HCT116 (cell line): ENCODE measurements at regions not wholly inside any gene's neighbourhood (a gene's known extent, or its start where the extent isn't known, plus 50 kb on each side); places are given as distances from the start of the nearest gene placed in this dataset.

ENCODE experiments used
- ATAC-seq: fragments of 200-7000 bp; cut with Tn5 transposase; 2 replicates; pipeline ENCODE4 v1.9.1; 2020; ENCODE audit warnings: mild to moderate bottlenecking, moderate library complexity
- BruUV-seq: library from RNA; stranded (reverse); fragments of 400-500 nt; replicated peaks from 2 replicates; lab custom pipeline; 2021; lab: Mats Ljungman, UMichigan
- CTCF ChIA-PET: fragments of 300-600 bp; sonication (Branson Sonifier 250); formaldehyde crosslinking; loops from one replicate; lab custom pipeline; 2021; ENCODE audit warnings: antibody characterized with exemption; lab: Charles Lee
- POLR2A ChIA-PET: fragments of 300-600, 350-600 bp; sonication (Branson Sonifier 250); formaldehyde crosslinking; loops from one replicate; lab custom pipeline; 2021; ENCODE audit warnings: antibody characterized with exemption; lab: Charles Lee
- RAD21 ChIA-PET, 2 experiments: fragments of 300-600 bp; sonication (Branson Sonifier 250); formaldehyde crosslinking; loops; one replicate each; lab custom pipeline; 2023; ENCODE audit warnings: low total read pairs in 2 of 2; ENCODE audit not compliant: uncharacterized antibody in 2 of 2, unreplicated experiment in 2 of 2, low non-redundant PET in 1 of 2; lab: Charles Lee
- DNase-seq: peaks from one replicate; pipeline ENCODE4 v3.0.0-alpha.2; 2010; ENCODE audit warnings: low read depth, low spot score
- H2AFZ ChIP-seq: fragments of 200-600 bp; shearing (Covaris generic), sonication (generic); 2 replicates; pipeline ENCODE4 v1.6.1; 2017; ENCODE audit warnings: low read depth, mixed run types, mixed read lengths, antibody characterized with exemption, low read length; ENCODE audit not compliant: poor library complexity, severe bottlenecking
- H3K27ac ChIP-seq: 2 replicates; pipeline ENCODE4 v1.5.1; 2012; ENCODE audit warnings: low read depth, low read length
- H3K27me3 ChIP-seq: fragments of 200-600 bp; sonication (generic); 2 replicates; pipeline ENCODE4 v1.6.1; 2016; ENCODE audit warnings: mixed run types, low read length, mixed read lengths; ENCODE audit not compliant: insufficient read depth
- H3K36me3 ChIP-seq, 2 experiments: fragments of 200-500 bp in 1 of 2; fragments of 200-600 bp in 1 of 2; sonication (Bioruptor generic) in 1 of 2; sonication (generic) in 1 of 2; 2 replicates each; pipeline versions ENCODE4 v1.5.1 to v1.6.1; 2014 to 2016; ENCODE audit warnings: low read length in 2 of 2, inconsistent platforms in 1 of 2, mixed read lengths in 1 of 2, mixed run types in 1 of 2; ENCODE audit not compliant: insufficient read depth in 2 of 2, control insufficient read depth in 1 of 2
- H3K4me1 ChIP-seq, 2 experiments: fragments of 200-600 bp in 1 of 2; sonication (generic) in 1 of 2; 2 replicates each; pipeline versions ENCODE4 v1.5.1 to v1.6.1; 2012 to 2017; ENCODE audit warnings: low read length in 2 of 2, inconsistent platforms in 1 of 2, mild to moderate bottlenecking in 1 of 2, mixed read lengths in 1 of 2, mixed run types in 1 of 2, moderate library complexity in 1 of 2; ENCODE audit not compliant: insufficient read depth in 2 of 2, control insufficient read depth in 1 of 2
- H3K4me2 ChIP-seq: fragments of 200-600 bp; sonication (generic); 2 replicates; pipeline ENCODE4 v1.6.1; 2017; ENCODE audit warnings: mixed run types, low read length, mixed read lengths
- H3K4me3 ChIP-seq, 2 experiments: fragments of 200-600 bp in 1 of 2; sonication (generic) in 1 of 2; replicated peaks in 1 of 2; 2 replicates each; pipeline ENCODE4 v1.5.1; 2011 to 2016; ENCODE audit warnings: low read length in 2 of 2, control low read depth in 1 of 2, low read depth in 1 of 2, mild to moderate bottlenecking in 1 of 2, mixed read lengths in 1 of 2, mixed run types in 1 of 2
- H3K79me2 ChIP-seq: fragments of 200-600 bp; sonication (generic); 2 replicates; pipeline ENCODE4 v1.6.1; 2017; ENCODE audit warnings: mild to moderate bottlenecking, mixed run types, low read length, moderate library complexity, mixed read lengths; ENCODE audit not compliant: insufficient read depth
- H3K9ac ChIP-seq: fragments of 200-600 bp; sonication (generic); 2 replicates; pipeline ENCODE4 v1.6.1; 2016; ENCODE audit warnings: low read length, mixed read lengths
- H3K9me2 ChIP-seq: fragments of 200-600 bp; sonication (generic), shearing (Covaris generic); 2 replicates; pipeline ENCODE4 v1.6.1; 2017; ENCODE audit warnings: mixed run types, mild to moderate bottlenecking, moderate library complexity; ENCODE audit not compliant: insufficient read depth
- H3K9me3 ChIP-seq, 2 experiments: fragments of 200-500 bp in 1 of 2; fragments of 200-600 bp in 1 of 2; sonication (Bioruptor generic) in 1 of 2; sonication (generic) in 1 of 2; 2 replicates each; pipeline ENCODE4 v1.6.1; 2014 to 2017; ENCODE audit warnings: low read length in 2 of 2, mixed read lengths in 2 of 2, inconsistent platforms in 1 of 2, low read depth in 1 of 2, mild to moderate bottlenecking in 1 of 2, mixed run types in 1 of 2, moderate library complexity in 1 of 2; ENCODE audit not compliant: control insufficient read depth in 1 of 2, insufficient read depth in 1 of 2
- H4K20me1 ChIP-seq: fragments of 200-600 bp; sonication (generic), shearing (Covaris generic); 2 replicates; pipeline ENCODE4 v1.6.1; 2017; ENCODE audit warnings: mixed run types, mild to moderate bottlenecking, moderate library complexity; ENCODE audit not compliant: insufficient read depth
- CBX3 ChIP-seq: IDR thresholded peaks from 2 replicates; pipeline ENCODE4 v1.6.1; 2012; ENCODE audit warnings: low read depth
- CEBPB ChIP-seq: IDR thresholded peaks from 2 replicates; pipeline ENCODE4 v1.6.1; 2012; ENCODE audit warnings: low read depth
- ELF1 ChIP-seq: IDR thresholded peaks from 2 replicates; pipeline ENCODE4 v1.6.1; 2012; ENCODE audit warnings: low read depth, borderline replicate concordance
- JUND ChIP-seq: IDR thresholded peaks from 2 replicates; pipeline ENCODE4 v1.6.1; 2012
- MAX ChIP-seq: IDR thresholded peaks from 2 replicates; pipeline ENCODE4 v1.6.1; 2012
- POLR2A ChIP-seq: IDR thresholded peaks from 2 replicates; pipeline ENCODE4 v1.7.0; 2011; ENCODE audit warnings: borderline replicate concordance; ENCODE audit not compliant: insufficient read depth, insufficient read length; ENCODE audit errors: extremely low read depth
- POLR2AphosphoS5 ChIP-seq: IDR thresholded peaks from 2 replicates; pipeline ENCODE4 v1.6.1; 2011; ENCODE audit warnings: mild to moderate bottlenecking, low read depth, low read length, moderate library complexity
- RAD21 ChIP-seq: IDR thresholded peaks from 2 replicates; pipeline ENCODE4 v1.6.1; 2012; ENCODE audit warnings: low read depth, mild to moderate bottlenecking
- SIN3A ChIP-seq: IDR thresholded peaks from 2 replicates; pipeline ENCODE4 v1.6.1; 2012; ENCODE audit warnings: low read depth
- SRF ChIP-seq: IDR thresholded peaks from 2 replicates; pipeline ENCODE4 v1.6.1; 2012; ENCODE audit warnings: low read depth
- TCF7L2 ChIP-seq: IDR thresholded peaks from 2 replicates; pipeline ENCODE4 v1.7.0; 2011; ENCODE audit warnings: borderline replicate concordance, inconsistent platforms; ENCODE audit not compliant: insufficient read depth, insufficient read length; ENCODE audit errors: extremely low read depth
- intact Hi-C: fragments of 100-400 bp; cut with micrococcal nuclease; formaldehyde crosslinking; loops from 2 replicates; pipeline ENCODE4 v1.10.0; 2022
- TF ChIP-seq, protein P1 (sequence below), 3 experiments: fragments of 200-600 bp in 1 of 3; sonication (generic) in 1 of 3; IDR thresholded peaks in 2 of 3; conservative IDR thresholded peaks in 1 of 3; 2 replicates each; pipeline ENCODE4 v1.5.1; 2012 to 2017; ENCODE audit warnings: low read depth in 2 of 3, low read length in 2 of 3, antibody characterized with exemption in 1 of 3, borderline replicate concordance in 1 of 3, control low read depth in 1 of 3, mild to moderate bottlenecking in 1 of 3, mixed read lengths in 1 of 3, mixed run types in 1 of 3, moderate library complexity in 1 of 3; ENCODE audit not compliant: insufficient read depth in 1 of 3

DNA sequence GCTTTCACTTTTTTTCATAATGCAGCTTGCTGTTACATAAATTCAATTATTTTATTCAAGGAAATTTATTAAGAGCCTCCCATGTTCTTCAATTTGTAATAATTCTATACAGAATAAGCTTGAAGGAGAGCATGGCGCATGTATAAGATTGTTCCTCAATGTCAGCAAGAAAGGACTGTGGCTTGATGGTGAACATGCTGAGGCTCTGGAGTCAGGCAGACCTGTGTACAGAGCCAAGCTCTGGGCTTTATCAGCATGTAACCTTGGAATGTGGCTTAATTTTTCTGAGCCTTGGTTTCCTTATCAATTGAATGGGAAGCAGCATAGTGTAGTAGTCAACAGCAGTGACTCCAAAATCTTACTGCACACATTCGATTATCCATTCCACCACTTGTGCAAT is 92.4 kb downstream of the JRKL start:
- no TSS peak for BruUV-seq
- no peaks in the 10 kb centered on the region for H3K9me3 ChIP-seq
- no peak overlapping the region for H3K27ac ChIP-seq
- ATAC-seq (no peak), DNase-seq (no peak)
- H3K4me1 ChIP-seq: no peaks in the 10 kb centered on the region
- no peak overlapping the region for H2AFZ ChIP-seq
- CTCF ChIA-PET: interaction anchor here (1.6 kb wide), 1 partner anchor 17 kb away, joined by 3 read pairs; no protein-coding TSS in a partner anchor
- H3K9ac ChIP-seq: no peak overlapping the region
- RAD21 ChIA-PET: no interaction called here
- no peaks in the 10 kb centered on the region for H3K9me2 ChIP-seq
- no peaks in the 10 kb centered on the region for H4K20me1 ChIP-seq
- H3K4me2 ChIP-seq: no peak overlapping the region
- no peaks in the 10 kb centered on the region for H3K36me3 ChIP-seq
- no peaks in the 10 kb centered on the region for H3K79me2 ChIP-seq
- intact Hi-C loops: no loop called here
- no peaks in the 10 kb centered on the region for H3K27me3 ChIP-seq
- TF ChIP-seq RAD21 (no peak), TCF7L2 (no peak), CBX3 (no peak), SRF (no peak), ELF1 (no peak), POLR2A (no peak), POLR2AphosphoS5 (no peak), JUND (no peak), SIN3A (no peak), CEBPB (no peak), MAX (no peak)
- TF ChIP-seq, protein P1, sequence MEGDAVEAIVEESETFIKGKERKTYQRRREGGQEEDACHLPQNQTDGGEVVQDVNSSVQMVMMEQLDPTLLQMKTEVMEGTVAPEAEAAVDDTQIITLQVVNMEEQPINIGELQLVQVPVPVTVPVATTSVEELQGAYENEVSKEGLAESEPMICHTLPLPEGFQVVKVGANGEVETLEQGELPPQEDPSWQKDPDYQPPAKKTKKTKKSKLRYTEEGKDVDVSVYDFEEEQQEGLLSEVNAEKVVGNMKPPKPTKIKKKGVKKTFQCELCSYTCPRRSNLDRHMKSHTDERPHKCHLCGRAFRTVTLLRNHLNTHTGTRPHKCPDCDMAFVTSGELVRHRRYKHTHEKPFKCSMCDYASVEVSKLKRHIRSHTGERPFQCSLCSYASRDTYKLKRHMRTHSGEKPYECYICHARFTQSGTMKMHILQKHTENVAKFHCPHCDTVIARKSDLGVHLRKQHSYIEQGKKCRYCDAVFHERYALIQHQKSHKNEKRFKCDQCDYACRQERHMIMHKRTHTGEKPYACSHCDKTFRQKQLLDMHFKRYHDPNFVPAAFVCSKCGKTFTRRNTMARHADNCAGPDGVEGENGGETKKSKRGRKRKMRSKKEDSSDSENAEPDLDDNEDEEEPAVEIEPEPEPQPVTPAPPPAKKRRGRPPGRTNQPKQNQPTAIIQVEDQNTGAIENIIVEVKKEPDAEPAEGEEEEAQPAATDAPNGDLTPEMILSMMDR (IDR thresholded peaks at IDR 0.05 in 2 of 3, conservative IDR thresholded peaks at IDR 0.05 in 1 of 3; ENCODE audit: borderline replicate concordance in 1 of 3, insufficient read depth in 1 of 3, low read depth in 2 of 3, low read length in 2 of 3): no peak
- POLR2A ChIA-PET: no interaction called here
- no peak overlapping the region for H3K4me3 ChIP-seq
